Lower leg skin (tissue), 4 donors: ENCODE measurements at regions not wholly inside any gene's neighbourhood (a gene's known extent, or its start where the extent isn't known, plus 50 kb on each side); places are given as distances from the start of the nearest gene placed in this dataset.
A peak's percentile ranks its signal among the peaks of the same experiment; 100 is the strongest.

Experiments
- DNase-seq, 2 donors: peaks; one replicate each; pipeline ENCODE4 v3.0.0-alpha.2; 2019; ENCODE audit warnings: low spot score in 2 of 2
- H3K4me3 ChIP-seq: fragments of 200-600 bp; sonication (generic); 2 replicates; pipeline ENCODE4 v1.5.1; 2017; ENCODE audit warnings: mild to moderate bottlenecking, low read depth; ENCODE audit not compliant: poor library complexity, severe bottlenecking
- CTCF ChIP-seq, 3 donors: fragments of 450-650 bp; IDR thresholded peaks; one replicate each; pipeline ENCODE4 v1.5.1; 2016; ENCODE audit warnings: antibody characterized with exemption in 3 of 3, mild to moderate bottlenecking in 3 of 3, moderate library complexity in 2 of 3
- POLR2A ChIP-seq, 2 donors: fragments of 450-650 bp; IDR thresholded peaks; one replicate each; pipeline ENCODE4 v1.6.1; 2016 to 2017; ENCODE audit warnings: antibody characterized with exemption in 2 of 2, mild to moderate bottlenecking in 1 of 2, moderate library complexity in 1 of 2
- WGBS, 2 donors: methylation state at CpG; one replicate each; pipeline ENCODE4 v1.1.5; 2018; 5-methylcytosine and 5-hydroxymethylcytosine counted together
- intact Hi-C: fragments of 100-400 bp; cut with DNase I; formaldehyde crosslinking; loops from one replicate; pipeline ENCODE4 v1.15.0; 2023; ENCODE audit warnings: low total_unique reads

- WGBS, 2 donors = 57 to 58% methylated on average over 3 of the region's 3 CpGs
- H3K4me3 ChIP-seq = no peak overlapping the region
- DNase-seq = peak in 1 of 2 donors; percentile 64
- intact Hi-C loops = no loop called here
- TF ChIP-seq CTCF (IDR thresholded peaks at IDR 0.05) = no peak
- TF ChIP-seq POLR2A (IDR thresholded peaks at IDR 0.05) = no peak
Observed at GRCh38 chr3:22244761-22245521, 493.9 kb upstream of the ZNF385D start.

- intact Hi-C loops = no loop called here
- TF ChIP-seq POLR2A (IDR thresholded peaks at IDR 0.05) = no peak
- no peak for TF ChIP-seq CTCF (IDR thresholded peaks at IDR 0.05)
- 58 to 65% methylated on average over 3 of the region's 3 CpGs for WGBS, 2 donors
- no peak overlapping the region for H3K4me3 ChIP-seq
- DNase-seq = no peak
Observed at GRCh38 chr3:22245811-22246583, 495.0 kb upstream of the ZNF385D start.

- intact Hi-C loops = no loop called here
- no peak for DNase-seq
- no peak overlapping the region for H3K4me3 ChIP-seq
- TF ChIP-seq CTCF (IDR thresholded peaks at IDR 0.05) = no peak
- no peak for TF ChIP-seq POLR2A (IDR thresholded peaks at IDR 0.05)
Observed at GRCh38 chr3:22249658-22250057, 498.6 kb upstream of the ZNF385D start.

GRCh38 chr3:22257252-22257651 lies 506.2 kb upstream of the ZNF385D start:
- intact Hi-C loops = no loop called here
- 70 to 72% methylated on average over 2 of the region's 2 CpGs for WGBS, 2 donors
- TF ChIP-seq POLR2A (IDR thresholded peaks at IDR 0.05) = no peak
- TF ChIP-seq CTCF (IDR thresholded peaks at IDR 0.05) = no peak
- no peak for DNase-seq
- no peak overlapping the region for H3K4me3 ChIP-seq

- WGBS, 2 donors = 58 to 60% methylated on average over 2 of the region's 2 CpGs
- no peak overlapping the region for H3K4me3 ChIP-seq
- DNase-seq = no peak
- no peak for TF ChIP-seq CTCF (IDR thresholded peaks at IDR 0.05)
- intact Hi-C loops = no loop called here
Observed at GRCh38 chr3:22262386-22262785, 511.4 kb upstream of the ZNF385D start.
